Astrocyte of the cerebellum (primary cell): ENCODE measurements at regions not wholly inside any gene's neighbourhood (a gene's known extent, or its start where the extent isn't known, plus 50 kb on each side); places are given as distances from the start of the nearest gene placed in this dataset.

Experiments used
- DNase-seq: peaks from one replicate; pipeline ENCODE4 v3.0.0-alpha.2; 2011; ENCODE audit warnings: low read depth
- H3K4me3 ChIP-seq: 2 replicates; pipeline ENCODE4 v1.5.1; 2011; ENCODE audit warnings: mild to moderate bottlenecking, low read depth, low read length, moderate library complexity
- CTCF ChIP-seq: IDR thresholded peaks from 2 replicates; pipeline ENCODE4 v1.5.1; 2012; ENCODE audit warnings: low read length, low read depth, moderate library complexity, mild to moderate bottlenecking; ENCODE audit errors: missing control alignments
- in situ Hi-C: cut with HindIII; loops from 2 replicates; pipeline ENCODE4 v1.10.0; 2017; ENCODE audit warnings: low sequenced_read_pairs

- TF ChIP-seq CTCF = no peak
- in situ Hi-C loops = no loop called here
Observed at GRCh38 chr1:177490786-177491185, 320.0 kb downstream of the BRINP2 start.

GRCh38 chr1:177490036-177490639, 319.4 kb downstream of the BRINP2 start:
- no peak for DNase-seq
- no peak for TF ChIP-seq CTCF
- H3K4me3 ChIP-seq = no peak overlapping the region
- in situ Hi-C loops = no loop called here

More at GRCh38 chr1:177490786-177491185, 320.0 kb downstream of the BRINP2 start:
- no peak for DNase-seq
- no peak overlapping the region for H3K4me3 ChIP-seq

- TF ChIP-seq CTCF = no peak
- H3K4me3 ChIP-seq = no peak overlapping the region
- DNase-seq = no peak
- in situ Hi-C loops = no loop called here
Observed at GRCh38 chr1:177488722-177489121, 318.0 kb downstream of the BRINP2 start.

- no peak for TF ChIP-seq CTCF
- in situ Hi-C loops = no loop called here
- DNase-seq = no peak
- H3K4me3 ChIP-seq = no peak overlapping the region
Observed at GRCh38 chr1:177487481-177487880, 316.7 kb downstream of the BRINP2 start.

GRCh38 chr1:177480741-177481305, 310.1 kb downstream of the BRINP2 start:
- DNase-seq = no peak
- H3K4me3 ChIP-seq = no peak overlapping the region
- in situ Hi-C loops = no loop called here
- TF ChIP-seq CTCF = no peak

- TF ChIP-seq CTCF = no peak
- H3K4me3 ChIP-seq = no peak overlapping the region
- DNase-seq = no peak
- in situ Hi-C loops = no loop called here
Observed at GRCh38 chr1:177479600-177479999, 308.8 kb downstream of the BRINP2 start.
